GM18505 (cell line): ENCODE measurements at regions not wholly inside any gene's neighbourhood (a gene's known extent, or its start where the extent isn't known, plus 50 kb on each side); places are given as distances from the start of the nearest gene placed in this dataset.
"Not testable (repeated sequence)": the region's sequence is repeated elsewhere in the genome, so short reads cannot be mapped to it uniquely, and the experiment has no call there.

Experiments used
- ATAC-seq: cut with Tn5 transposase; IDR thresholded peaks from one replicate; pipeline ENCODE4 v1.9.1; 2021; ENCODE audit not compliant: unreplicated experiment
- POLR2A ChIP-seq: IDR thresholded peaks from 4 replicates; pipeline ENCODE4 v1.6.1; 2011; ENCODE audit warnings: borderline replicate concordance; ENCODE audit not compliant: insufficient read depth, insufficient read length; ENCODE audit errors: extremely low read depth

- no peak for ATAC-seq
- TF ChIP-seq POLR2A, result no peak
Measured at GRCh38 chr4:134666640-134667039, 465.1 kb upstream of the PABPC4L start.

GRCh38 chr4:134665429-134665828, 463.8 kb upstream of the PABPC4L start:
- no peak for ATAC-seq
- no peak for TF ChIP-seq POLR2A

GRCh38 chr4:134663742-134664141, 462.2 kb upstream of the PABPC4L start:
- TF ChIP-seq POLR2A, result no peak
- no peak for ATAC-seq

DNA sequence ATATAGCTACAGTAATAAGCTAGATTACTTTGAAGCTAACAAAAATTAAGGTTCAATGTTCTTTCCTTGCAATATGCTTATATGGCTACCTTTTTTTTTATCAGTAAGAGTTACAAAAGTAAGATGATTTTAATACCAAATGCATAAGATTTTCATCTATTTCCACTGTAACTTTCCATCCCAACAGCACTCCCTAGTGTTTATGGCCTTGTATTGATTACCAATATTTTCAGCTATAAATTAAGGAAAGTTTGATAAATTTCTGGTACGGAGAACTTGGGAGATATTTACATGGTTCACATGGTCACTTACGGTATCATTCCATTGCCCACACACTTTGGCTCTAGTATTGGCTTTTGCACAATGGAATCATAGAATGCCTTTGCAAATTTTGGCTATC, 448.9 kb upstream of the PABPC4L start:
- ATAC-seq, result no peak
- TF ChIP-seq POLR2A, result no peak

- no peak for ATAC-seq
- TF ChIP-seq POLR2A, result no peak
Measured at GRCh38 chr4:134645778-134646177, 444.2 kb upstream of the PABPC4L start.

DNA sequence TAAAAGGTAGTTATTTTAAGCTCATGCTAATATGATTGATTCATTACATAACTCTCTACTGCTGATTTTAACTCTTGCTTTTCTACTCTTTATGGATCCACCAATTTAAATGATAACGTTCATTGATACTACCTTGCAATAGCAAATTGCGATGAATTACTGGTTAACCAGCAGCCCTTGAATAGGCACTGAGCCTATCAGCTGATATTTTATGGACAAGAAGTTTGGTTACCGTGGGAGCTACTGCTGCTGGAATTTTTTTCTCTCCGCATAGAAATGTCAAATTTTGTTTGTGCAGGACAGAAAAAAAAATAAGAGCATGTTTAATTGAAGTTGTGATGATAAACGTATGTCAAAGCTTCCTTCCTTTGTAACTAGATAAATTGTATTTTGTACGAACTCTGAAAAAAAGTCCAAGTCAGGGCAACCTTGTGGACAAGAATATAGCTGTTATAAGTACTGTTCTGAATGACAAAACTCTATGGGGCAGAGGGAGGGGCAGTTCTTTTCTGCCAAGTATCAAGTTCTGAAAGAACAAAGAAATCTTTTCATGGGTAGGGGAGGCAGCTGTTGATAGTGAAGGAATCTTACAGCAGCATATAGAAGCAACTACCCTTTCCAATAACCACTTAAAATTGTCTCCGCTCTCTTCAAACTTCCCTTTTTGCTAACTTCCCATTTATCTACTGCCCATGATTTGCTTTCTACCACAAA, 434.9 kb upstream of the PABPC4L start:
- no peak for ATAC-seq
- TF ChIP-seq POLR2A, result no peak

DNA sequence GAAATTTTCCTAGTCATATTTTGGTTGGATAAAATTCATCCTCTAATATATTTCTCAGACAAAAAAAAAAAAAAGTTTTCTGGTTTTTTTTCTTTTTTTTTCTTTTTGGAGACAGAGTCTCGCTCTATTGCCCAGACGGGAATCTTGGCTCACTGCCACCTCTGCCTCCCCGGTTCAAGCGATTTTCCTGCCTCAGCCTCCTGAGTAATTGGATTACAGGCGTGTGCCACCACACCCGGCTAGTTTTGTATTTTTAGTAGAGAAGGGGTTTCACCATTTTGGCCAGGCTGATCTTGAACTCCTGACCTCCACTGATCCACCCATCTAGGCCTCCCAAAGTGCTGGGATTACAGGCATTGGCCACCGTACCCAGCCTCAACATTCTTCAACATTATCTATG, 432.7 kb upstream of the PABPC4L start:
- ATAC-seq, result no peak
- no peak for TF ChIP-seq POLR2A

- no peak for TF ChIP-seq POLR2A
Measured at GRCh38 chr4:134632056-134632455, 430.5 kb upstream of the PABPC4L start.

DNA sequence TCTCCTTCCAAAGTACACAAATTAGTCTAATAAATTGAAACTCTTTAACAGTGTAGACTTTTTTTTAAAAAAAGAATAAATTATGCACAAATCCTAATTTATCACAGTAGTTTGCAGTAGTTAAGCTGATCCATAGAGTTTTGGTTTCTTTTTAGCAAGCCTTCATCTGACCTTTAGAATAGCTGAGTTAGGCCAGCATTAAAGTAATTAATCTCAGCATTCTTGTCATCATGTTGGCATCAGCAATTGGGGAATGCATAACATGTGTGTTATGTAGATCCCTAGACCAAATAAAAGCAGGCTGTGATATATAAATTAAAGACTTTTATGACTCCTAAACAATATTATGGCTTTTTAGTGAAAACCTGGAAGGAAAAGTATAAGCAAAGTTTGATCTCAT, 426.5 kb upstream of the PABPC4L start:
- TF ChIP-seq POLR2A, result no peak
- no peak for ATAC-seq

More at GRCh38 chr4:134632056-134632455, 430.5 kb upstream of the PABPC4L start:
- ATAC-seq, result no peak

DNA sequence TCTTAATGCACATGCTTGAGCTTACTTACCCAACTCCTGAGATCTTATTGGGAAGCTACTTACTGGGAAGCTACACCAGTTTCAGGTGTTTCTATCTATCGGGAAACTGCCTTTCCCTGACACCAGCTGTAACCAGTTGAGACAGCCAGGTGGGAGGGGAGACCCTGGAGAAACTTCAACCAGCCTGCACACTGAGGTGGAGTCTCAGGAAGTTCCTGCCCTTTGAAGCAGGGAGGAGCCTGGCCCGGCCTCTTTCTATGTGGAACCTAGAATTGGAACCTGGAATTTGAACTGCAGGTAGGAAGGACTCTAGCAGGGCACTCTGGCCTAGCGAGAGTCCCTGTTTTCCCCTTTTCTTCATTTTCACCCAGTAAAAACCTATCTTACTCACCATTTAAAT, 425.8 kb upstream of the PABPC4L start:
- ATAC-seq, result no peak

DNA sequence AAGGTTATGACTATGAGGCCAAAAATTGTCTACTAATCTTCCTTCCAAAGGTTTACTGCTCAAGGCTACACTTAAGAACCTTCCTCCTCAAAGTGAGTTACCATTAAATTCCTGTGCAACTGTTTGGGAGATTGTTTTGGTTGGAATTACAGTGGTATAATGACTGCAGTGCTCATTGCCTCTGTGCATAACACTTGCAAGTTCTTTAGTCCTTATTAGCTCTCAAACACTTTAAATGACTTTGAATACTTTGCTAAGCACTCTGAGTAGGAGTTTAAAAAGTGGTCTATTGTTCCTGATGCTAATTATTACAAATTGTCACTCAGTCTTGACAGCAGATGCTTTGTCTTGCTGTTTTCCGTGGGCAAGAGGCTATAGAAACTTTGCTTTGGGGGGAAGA, 422.8 kb upstream of the PABPC4L start:
- ATAC-seq, result no peak
- no peak for TF ChIP-seq POLR2A

More for the DNA sequence above, 425.8 kb upstream of the PABPC4L start:
- no peak for TF ChIP-seq POLR2A

- not testable (repeated sequence) for ATAC-seq
Measured at GRCh38 chr4:134622626-134623575, 421.3 kb upstream of the PABPC4L start.

DNA sequence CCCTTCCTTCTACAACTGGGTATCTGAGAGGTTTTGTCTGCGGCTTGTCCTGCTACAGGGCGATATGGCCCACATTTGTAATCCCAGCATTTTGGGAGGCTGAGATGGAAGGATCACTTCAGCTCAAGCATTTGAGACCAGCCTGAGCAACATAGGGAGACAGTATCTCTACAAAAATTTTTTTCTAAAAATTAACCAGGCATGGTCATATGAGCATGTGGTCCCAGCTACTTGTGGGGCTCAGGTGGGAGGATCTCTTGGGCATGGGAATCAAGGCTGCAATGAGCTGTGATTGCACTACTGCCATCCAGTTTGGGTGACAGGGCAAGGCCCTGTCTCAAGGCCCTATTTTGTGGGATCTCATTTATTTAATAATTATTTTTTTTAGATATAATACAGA, 420.6 kb upstream of the PABPC4L start:
- no peak for TF ChIP-seq POLR2A
- ATAC-seq, result no peak

- not testable (repeated sequence) for ATAC-seq
Measured at GRCh38 chr4:134621715-134622114, 420.1 kb upstream of the PABPC4L start.
